Osteocyte (in vitro differentiated cells): ENCODE measurements at regions not wholly inside any gene's neighbourhood (a gene's known extent, or its start where the extent isn't known, plus 50 kb on each side); places are given as distances from the start of the nearest gene placed in this dataset.

Source experiments
- DNase-seq: peaks from one replicate; pipeline ENCODE4 v3.0.0; 2021; ENCODE audit warnings: mixed read lengths; ENCODE audit not compliant: unreplicated experiment; ENCODE audit errors: extremely low spot score
- H3K27ac Mint-ChIP-seq: one replicate; pipeline ENCODE4 v1.8.0; 2021; ENCODE audit warnings: mild to moderate bottlenecking, mixed read lengths; ENCODE audit not compliant: unreplicated experiment
- H3K27me3 Mint-ChIP-seq: one replicate; pipeline ENCODE4 v1.8.0; 2021; ENCODE audit warnings: mixed read lengths; ENCODE audit not compliant: unreplicated experiment
- H3K36me3 Mint-ChIP-seq: one replicate; pipeline ENCODE4 v1.8.0; 2021; ENCODE audit warnings: mixed read lengths; ENCODE audit not compliant: unreplicated experiment
- H3K4me1 Mint-ChIP-seq: one replicate; pipeline ENCODE4 v1.8.0; 2021; ENCODE audit warnings: mixed read lengths; ENCODE audit not compliant: unreplicated experiment
- H3K4me3 Mint-ChIP-seq: one replicate; pipeline ENCODE4 v1.8.0; 2021; ENCODE audit warnings: mild to moderate bottlenecking, moderate library complexity, mixed read lengths; ENCODE audit not compliant: unreplicated experiment
- H3K9me3 Mint-ChIP-seq: one replicate; pipeline ENCODE4 v1.8.0; 2021; ENCODE audit warnings: mixed read lengths; ENCODE audit not compliant: unreplicated experiment
- TF ChIP-seq, protein P1 (sequence below): fragments of 200-600 bp; sonication (generic); IDR thresholded peaks from 2 replicates; pipeline ENCODE4 v1.5.0; 2021; ENCODE audit warnings: antibody characterized with exemption, mild to moderate bottlenecking, moderate library complexity

DNA sequence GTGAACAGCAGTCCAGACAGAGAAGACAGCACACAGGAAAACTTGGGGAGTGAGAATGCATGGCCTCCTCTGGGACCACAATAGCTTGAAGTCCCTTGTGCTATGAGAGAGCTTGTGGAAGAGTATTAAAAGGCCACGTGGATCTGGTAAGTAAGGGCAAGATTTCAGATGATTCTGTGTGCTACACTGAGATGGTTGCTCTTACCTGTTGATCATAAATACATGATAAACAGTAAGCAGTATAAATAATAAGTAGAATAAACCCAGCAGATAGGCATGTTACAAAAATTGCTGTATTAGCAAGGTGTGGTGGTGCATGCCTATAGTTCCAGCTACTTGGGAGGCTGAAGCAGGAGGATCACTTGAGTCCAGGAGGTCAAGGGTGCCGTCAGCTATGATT, 150.4 kb upstream of the ZC3H11B start:
- no peak for DNase-seq
- no peak overlapping the region for H3K27ac Mint-ChIP-seq
- H3K36me3 Mint-ChIP-seq, result no peaks in the 10 kb centered on the region
- H3K4me1 Mint-ChIP-seq, result no peaks in the 10 kb centered on the region
- H3K27me3 Mint-ChIP-seq, result peaks cover 12% of the 10 kb centered on the region
- peaks cover 4% of the 10 kb centered on the region for H3K9me3 Mint-ChIP-seq
- TF ChIP-seq, protein P1, sequence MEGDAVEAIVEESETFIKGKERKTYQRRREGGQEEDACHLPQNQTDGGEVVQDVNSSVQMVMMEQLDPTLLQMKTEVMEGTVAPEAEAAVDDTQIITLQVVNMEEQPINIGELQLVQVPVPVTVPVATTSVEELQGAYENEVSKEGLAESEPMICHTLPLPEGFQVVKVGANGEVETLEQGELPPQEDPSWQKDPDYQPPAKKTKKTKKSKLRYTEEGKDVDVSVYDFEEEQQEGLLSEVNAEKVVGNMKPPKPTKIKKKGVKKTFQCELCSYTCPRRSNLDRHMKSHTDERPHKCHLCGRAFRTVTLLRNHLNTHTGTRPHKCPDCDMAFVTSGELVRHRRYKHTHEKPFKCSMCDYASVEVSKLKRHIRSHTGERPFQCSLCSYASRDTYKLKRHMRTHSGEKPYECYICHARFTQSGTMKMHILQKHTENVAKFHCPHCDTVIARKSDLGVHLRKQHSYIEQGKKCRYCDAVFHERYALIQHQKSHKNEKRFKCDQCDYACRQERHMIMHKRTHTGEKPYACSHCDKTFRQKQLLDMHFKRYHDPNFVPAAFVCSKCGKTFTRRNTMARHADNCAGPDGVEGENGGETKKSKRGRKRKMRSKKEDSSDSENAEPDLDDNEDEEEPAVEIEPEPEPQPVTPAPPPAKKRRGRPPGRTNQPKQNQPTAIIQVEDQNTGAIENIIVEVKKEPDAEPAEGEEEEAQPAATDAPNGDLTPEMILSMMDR, result no peak
- no peak overlapping the region for H3K4me3 Mint-ChIP-seq

DNA sequence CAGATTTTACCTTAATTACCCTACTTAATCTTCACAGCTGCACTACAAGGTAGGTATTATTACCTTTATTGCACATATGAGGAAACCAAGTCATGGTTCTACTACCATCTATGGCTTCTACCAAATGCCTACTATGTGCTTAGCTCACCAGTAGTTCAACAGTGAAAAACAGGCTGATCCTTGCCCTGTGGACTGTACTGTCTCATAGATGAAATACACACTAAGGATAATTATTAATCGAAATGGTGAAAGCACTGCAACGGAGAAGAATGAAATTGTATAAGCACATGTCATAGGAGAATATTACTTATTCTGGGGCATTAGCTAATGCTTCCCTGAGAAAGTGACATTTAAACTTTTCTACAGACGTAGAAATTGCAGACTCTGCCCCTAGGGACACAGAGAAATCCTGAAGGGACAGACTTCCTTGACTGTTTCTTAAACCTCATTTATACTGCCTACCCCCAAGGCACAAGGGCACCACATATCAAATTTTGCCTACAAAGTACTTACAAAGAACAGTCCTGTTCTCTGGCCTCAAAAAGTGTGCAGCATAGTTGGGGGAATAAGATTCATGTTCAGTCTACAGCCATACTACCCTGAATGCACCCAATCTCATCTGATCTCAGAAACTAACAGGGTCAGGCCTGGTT, 148.4 kb upstream of the ZC3H11B start:
- no peaks in the 10 kb centered on the region for H3K9me3 Mint-ChIP-seq
- no peaks in the 10 kb centered on the region for H3K36me3 Mint-ChIP-seq
- H3K27ac Mint-ChIP-seq, result no peak overlapping the region

DNA sequence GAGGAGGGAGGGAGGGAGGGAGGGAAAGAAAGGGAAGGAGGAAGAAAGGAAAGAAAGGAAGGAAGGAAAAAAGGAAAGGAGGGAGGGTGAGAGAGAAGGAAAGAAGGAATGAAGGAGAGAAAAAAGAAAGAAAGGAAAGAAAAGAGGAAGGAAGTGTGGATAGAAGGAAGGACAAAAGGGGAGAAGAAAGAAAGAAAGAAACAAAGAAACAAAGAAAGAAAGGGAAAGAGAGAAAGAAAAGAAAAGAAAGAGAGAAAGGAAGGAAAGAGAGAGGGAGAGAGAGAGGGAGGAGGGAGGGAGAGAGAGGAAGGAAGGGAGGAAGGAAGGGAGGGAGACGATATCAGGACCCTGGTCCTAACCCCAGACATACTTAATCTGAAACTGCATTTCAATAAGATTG, 146.2 kb upstream of the ZC3H11B start:
- H3K27ac Mint-ChIP-seq, result no peak overlapping the region

More for the DNA sequence above, 148.4 kb upstream of the ZC3H11B start:
- Mint-ChIP-seq H3K4me1 (no peaks in the 10 kb centered on the region), H3K4me3 (no peak overlapping the region), H3K27me3 (peaks cover 12% of the 10 kb centered on the region)
- DNase-seq, result no peak
- TF ChIP-seq, protein P1, result no peak

DNA sequence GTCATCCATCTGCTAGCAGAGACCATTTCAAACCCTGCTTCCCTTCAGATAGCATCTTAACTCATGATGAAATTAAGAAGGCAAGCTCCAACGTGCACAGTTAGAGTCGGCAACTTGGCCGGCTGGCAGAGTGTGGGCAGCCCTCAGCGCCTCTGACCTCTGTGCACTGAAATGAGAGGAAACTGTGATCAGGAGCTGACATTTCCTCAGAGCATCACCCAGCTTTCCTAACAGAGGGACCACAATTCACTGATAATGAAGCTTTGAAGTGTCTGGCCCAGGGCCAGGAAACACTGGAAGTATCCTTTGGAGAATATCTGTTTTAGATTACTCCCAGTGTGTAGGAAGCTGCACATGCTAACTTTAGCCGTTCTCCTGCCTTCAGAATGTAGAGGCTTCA, 145.0 kb upstream of the ZC3H11B start:
- H3K27me3 Mint-ChIP-seq, result peaks cover 7% of the 10 kb centered on the region
- no peaks in the 10 kb centered on the region for H3K36me3 Mint-ChIP-seq
- H3K4me1 Mint-ChIP-seq, result no peaks in the 10 kb centered on the region
- DNase-seq, result no peak
- TF ChIP-seq, protein P1, result no peak
- no peak overlapping the region for H3K27ac Mint-ChIP-seq
- no peak overlapping the region for H3K4me3 Mint-ChIP-seq
- no peaks in the 10 kb centered on the region for H3K9me3 Mint-ChIP-seq

More for the DNA sequence above, 146.2 kb upstream of the ZC3H11B start:
- H3K36me3 Mint-ChIP-seq, result no peaks in the 10 kb centered on the region
- DNase-seq, result no peak
- H3K4me1 Mint-ChIP-seq, result no peaks in the 10 kb centered on the region
- no peak overlapping the region for H3K4me3 Mint-ChIP-seq
- TF ChIP-seq, protein P1, result no peak
- peaks cover 9% of the 10 kb centered on the region for H3K27me3 Mint-ChIP-seq
- H3K9me3 Mint-ChIP-seq, result no peaks in the 10 kb centered on the region

DNA sequence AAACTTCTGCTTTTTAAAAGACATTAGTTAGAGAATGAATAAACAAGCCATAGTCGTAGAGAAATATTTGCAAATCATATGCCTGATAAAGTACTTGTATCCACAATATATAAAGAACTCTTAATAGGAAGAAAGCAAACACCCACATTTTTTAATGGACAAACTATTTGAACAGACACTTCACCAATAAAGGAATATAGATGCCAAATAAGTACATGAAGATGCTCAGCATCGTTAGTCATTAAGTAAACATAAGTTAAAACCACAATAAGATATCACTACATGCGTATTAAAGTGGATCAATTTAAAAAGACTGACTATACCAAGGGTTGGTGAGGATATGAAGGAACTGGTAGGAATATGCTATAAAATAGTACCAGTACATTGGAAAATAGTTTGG, 142.3 kb upstream of the ZC3H11B start:
- TF ChIP-seq, protein P1, result no peak
- DNase-seq, result no peak
- Mint-ChIP-seq H3K27ac (no peak overlapping the region), H3K4me1 (no peaks in the 10 kb centered on the region), H3K36me3 (no peaks in the 10 kb centered on the region), H3K27me3 (peaks cover 7% of the 10 kb centered on the region), H3K9me3 (no peaks in the 10 kb centered on the region), H3K4me3 (no peak overlapping the region)
